Endodermal cell (in vitro differentiated cells): ENCODE measurements at regions not wholly inside any gene's neighbourhood (a gene's known extent, or its start where the extent isn't known, plus 50 kb on each side); places are given as distances from the start of the nearest gene placed in this dataset.

Experiments
- DNase-seq: peaks from one replicate; pipeline ENCODE4 v3.0.0-alpha.2; 2017
- H3K27ac ChIP-seq: 2 replicates; pipeline ENCODE4 v1.5.1; 2013; ENCODE audit warnings: mild to moderate bottlenecking, low read depth, low read length, moderate library complexity
- H3K27me3 ChIP-seq: 2 replicates; pipeline ENCODE4 v1.6.1; 2013; ENCODE audit warnings: mild to moderate bottlenecking, low read length, moderate library complexity; ENCODE audit not compliant: insufficient read depth, control insufficient read depth, poor library complexity, severe bottlenecking
- H3K36me3 ChIP-seq: 2 replicates; pipeline ENCODE4 v1.7.0; 2013; ENCODE audit warnings: mild to moderate bottlenecking, low read length, moderate library complexity; ENCODE audit not compliant: control insufficient read depth, insufficient read depth
- H3K4me1 ChIP-seq: one replicate; pipeline ENCODE4 v1.7.0; 2013; ENCODE audit warnings: low read length; ENCODE audit not compliant: control insufficient read depth, insufficient read depth
- H3K4me3 ChIP-seq: 2 replicates; pipeline ENCODE4 v1.5.1; 2013; ENCODE audit warnings: mild to moderate bottlenecking, low read length, moderate library complexity
- H3K9ac ChIP-seq: 2 replicates; pipeline ENCODE4 v1.6.1; 2013; ENCODE audit warnings: mild to moderate bottlenecking, low read length, moderate library complexity; ENCODE audit not compliant: poor library complexity, severe bottlenecking; ENCODE audit errors: extremely low read depth
- H3K9me3 ChIP-seq: 2 replicates; pipeline ENCODE4 v1.6.1; 2013; ENCODE audit warnings: mild to moderate bottlenecking, low read length, moderate library complexity; ENCODE audit not compliant: control insufficient read depth
- H3K27ac Mint-ChIP-seq: 2 replicates; pipeline ENCODE4 v1.8.0; 2020; ENCODE audit warnings: mixed read lengths
- H3K27me3 Mint-ChIP-seq: 2 replicates; pipeline ENCODE4 v1.8.0; 2021; ENCODE audit warnings: mild to moderate bottlenecking, mixed read lengths; ENCODE audit not compliant: insufficient read depth
- H3K36me3 Mint-ChIP-seq: 2 replicates; pipeline ENCODE4 v1.8.0; 2020; ENCODE audit warnings: low read depth, mixed read lengths
- H3K4me1 Mint-ChIP-seq: 2 replicates; pipeline ENCODE4 v1.8.0; 2020; ENCODE audit warnings: mixed read lengths
- H3K4me3 Mint-ChIP-seq: 2 replicates; pipeline ENCODE4 v1.8.0; 2020; ENCODE audit warnings: mild to moderate bottlenecking, moderate library complexity, mixed read lengths
- H3K9me3 Mint-ChIP-seq: 2 replicates; pipeline ENCODE4 v1.8.0; 2020; ENCODE audit warnings: mild to moderate bottlenecking, mixed read lengths
- WGBS, 2 experiments: methylation state at CpG; one replicate each; pipeline versions ENCODE4 v1.1.5 to v1.1.7; 2013; ENCODE audit warnings: missing lambda C conversion rate in 2 of 2, mixed read lengths in 1 of 2; ENCODE audit not compliant: insufficient coverage in 1 of 2, insufficient read length in 1 of 2; 5-methylcytosine and 5-hydroxymethylcytosine counted together
- TF ChIP-seq, protein P1 (sequence below): fragments of 200-600 bp; sonication (generic); conservative IDR thresholded peaks from 2 replicates; pipeline ENCODE4 v1.5.0; 2021; ENCODE audit warnings: antibody characterized with exemption, mild to moderate bottlenecking

DNA sequence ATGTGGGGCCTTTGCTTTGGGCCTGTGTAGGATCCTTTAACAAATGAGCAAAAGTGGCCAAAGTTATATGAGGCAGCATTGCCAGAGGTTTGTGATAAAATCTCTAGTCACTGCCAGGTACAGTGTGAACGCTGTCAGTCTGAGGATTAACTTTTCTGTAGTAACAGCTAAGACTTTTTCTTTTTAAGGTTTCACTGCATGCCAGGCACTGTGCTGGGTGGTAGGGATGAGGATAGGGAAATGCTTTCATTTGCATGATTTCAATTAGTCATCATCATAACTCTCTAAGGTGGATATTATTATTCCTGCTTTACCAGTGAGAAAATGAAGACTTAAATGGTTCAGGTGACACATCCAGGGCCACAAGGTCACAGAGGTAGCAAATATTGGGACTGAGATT lies 79.7 kb upstream of the BMPER start:
- WGBS, 2 experiments = 84 to 88% methylated on average over 1 of the region's 1 CpG

DNA sequence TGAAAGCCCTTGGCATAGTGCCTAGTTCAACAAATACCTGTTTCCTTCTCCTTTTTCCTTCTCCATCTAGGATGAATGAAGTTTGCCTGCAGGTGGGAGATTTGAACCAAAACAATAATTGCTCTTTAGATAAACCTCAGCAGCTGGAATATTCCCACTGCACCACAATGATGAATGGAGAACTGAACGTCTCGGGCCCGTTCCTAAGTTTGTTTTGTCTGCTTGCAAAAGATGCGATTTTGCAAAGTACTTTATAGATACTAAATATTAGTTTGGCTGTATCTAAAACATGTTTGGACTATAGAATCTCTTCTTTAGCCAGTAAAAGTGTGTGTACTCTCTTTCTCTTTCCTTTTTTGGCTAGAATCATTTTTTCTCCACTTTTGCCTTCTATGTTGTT lies 75.8 kb upstream of the BMPER start:
- H3K9ac ChIP-seq = no peak overlapping the region
- H3K27me3 ChIP-seq = peaks cover 7% of the 10 kb centered on the region
- H3K36me3 ChIP-seq = no peaks in the 10 kb centered on the region
- no peak overlapping the region for H3K4me3 ChIP-seq
- no peak for DNase-seq
- Mint-ChIP-seq H3K9me3 (no peaks in the 10 kb centered on the region), H3K4me3 (no peak overlapping the region), H3K27me3 (peaks cover 1% of the 10 kb centered on the region), H3K36me3 (no peaks in the 10 kb centered on the region), H3K4me1 (peaks cover 14% of the 10 kb centered on the region), H3K27ac (no peak overlapping the region)
- peaks cover 7% of the 10 kb centered on the region for H3K4me1 ChIP-seq
- WGBS, 2 experiments = 99 to 100% methylated on average over 3 to 4 of the region's 4 CpGs
- H3K9me3 ChIP-seq = no peaks in the 10 kb centered on the region
- H3K27ac ChIP-seq = no peak overlapping the region
- TF ChIP-seq, protein P1, sequence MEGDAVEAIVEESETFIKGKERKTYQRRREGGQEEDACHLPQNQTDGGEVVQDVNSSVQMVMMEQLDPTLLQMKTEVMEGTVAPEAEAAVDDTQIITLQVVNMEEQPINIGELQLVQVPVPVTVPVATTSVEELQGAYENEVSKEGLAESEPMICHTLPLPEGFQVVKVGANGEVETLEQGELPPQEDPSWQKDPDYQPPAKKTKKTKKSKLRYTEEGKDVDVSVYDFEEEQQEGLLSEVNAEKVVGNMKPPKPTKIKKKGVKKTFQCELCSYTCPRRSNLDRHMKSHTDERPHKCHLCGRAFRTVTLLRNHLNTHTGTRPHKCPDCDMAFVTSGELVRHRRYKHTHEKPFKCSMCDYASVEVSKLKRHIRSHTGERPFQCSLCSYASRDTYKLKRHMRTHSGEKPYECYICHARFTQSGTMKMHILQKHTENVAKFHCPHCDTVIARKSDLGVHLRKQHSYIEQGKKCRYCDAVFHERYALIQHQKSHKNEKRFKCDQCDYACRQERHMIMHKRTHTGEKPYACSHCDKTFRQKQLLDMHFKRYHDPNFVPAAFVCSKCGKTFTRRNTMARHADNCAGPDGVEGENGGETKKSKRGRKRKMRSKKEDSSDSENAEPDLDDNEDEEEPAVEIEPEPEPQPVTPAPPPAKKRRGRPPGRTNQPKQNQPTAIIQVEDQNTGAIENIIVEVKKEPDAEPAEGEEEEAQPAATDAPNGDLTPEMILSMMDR = no peak

More for the DNA sequence above, 79.7 kb upstream of the BMPER start:
- peaks cover 7% of the 10 kb centered on the region for H3K4me1 ChIP-seq
- H3K36me3 ChIP-seq = no peaks in the 10 kb centered on the region
- H3K4me3 ChIP-seq = no peak overlapping the region
- peaks cover 7% of the 10 kb centered on the region for H3K4me1 Mint-ChIP-seq
- TF ChIP-seq, protein P1 = no peak
- H3K9me3 Mint-ChIP-seq = peaks cover 2% of the 10 kb centered on the region
- no peak overlapping the region for H3K4me3 Mint-ChIP-seq
- no peak for DNase-seq
- no peak overlapping the region for H3K9ac ChIP-seq
- no peak overlapping the region for H3K27ac ChIP-seq
- H3K27me3 ChIP-seq = no peaks in the 10 kb centered on the region
- H3K27ac Mint-ChIP-seq = no peak overlapping the region
- peaks cover under 1% of the 10 kb centered on the region for H3K9me3 ChIP-seq
- H3K27me3 Mint-ChIP-seq = peaks cover 1% of the 10 kb centered on the region
- H3K36me3 Mint-ChIP-seq = no peaks in the 10 kb centered on the region

DNA sequence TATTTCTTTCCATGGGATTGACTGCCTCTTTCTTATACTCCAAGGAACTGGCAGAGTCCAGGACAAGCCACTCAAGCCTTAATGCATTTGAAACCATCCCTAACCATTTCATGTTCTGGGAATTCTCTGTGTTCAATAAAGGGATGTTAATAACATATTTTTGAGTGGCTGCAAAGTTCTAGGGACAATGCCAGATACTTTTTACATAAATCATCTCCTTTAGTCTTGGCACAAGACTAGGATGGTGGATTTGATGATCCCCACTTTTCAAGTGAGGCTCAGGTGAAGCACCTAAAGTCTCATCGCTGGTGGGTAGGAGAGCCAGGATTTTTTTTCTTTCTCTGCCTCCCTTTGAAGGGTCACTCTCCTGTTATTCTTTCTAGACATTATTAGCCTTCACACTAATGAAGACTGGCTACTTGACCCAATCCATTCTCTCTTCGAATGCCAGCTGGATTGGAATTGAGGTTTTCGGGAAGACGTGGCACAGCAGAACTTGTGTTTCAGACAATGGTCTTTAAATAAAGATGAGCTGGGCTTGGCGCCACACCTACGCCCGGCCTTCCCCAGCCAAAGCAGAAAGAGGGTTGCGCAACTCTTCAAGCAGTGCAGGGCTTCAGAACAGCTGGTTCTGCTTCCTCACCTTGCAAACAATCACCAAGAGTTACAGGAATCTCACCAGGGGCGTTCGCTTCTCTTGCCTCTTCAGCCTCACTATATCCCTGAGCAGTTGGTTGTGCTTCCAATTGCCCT lies 73.8 kb upstream of the BMPER start:
- H3K9me3 ChIP-seq = peaks cover 2% of the 10 kb centered on the region
- no peaks in the 10 kb centered on the region for H3K4me1 ChIP-seq
- Mint-ChIP-seq H3K27ac (no peak overlapping the region), H3K4me3 (no peak overlapping the region), H3K36me3 (no peaks in the 10 kb centered on the region), H3K9me3 (peaks cover 2% of the 10 kb centered on the region), H3K27me3 (peaks cover 1% of the 10 kb centered on the region), H3K4me1 (peaks cover 9% of the 10 kb centered on the region)
- no peaks in the 10 kb centered on the region for H3K36me3 ChIP-seq
- H3K4me3 ChIP-seq = no peak overlapping the region
- DNase-seq = no peak
- WGBS, 2 experiments = 92 to 96% methylated on average over 10 of the region's 10 CpGs
- TF ChIP-seq, protein P1 = no peak
- no peak overlapping the region for H3K27ac ChIP-seq
- peaks cover 7% of the 10 kb centered on the region for H3K27me3 ChIP-seq
- H3K9ac ChIP-seq = no peak overlapping the region
